WTC11 (cell line): ENCODE measurements at regions not wholly inside any gene's neighbourhood (a gene's known extent, or its start where the extent isn't known, plus 50 kb on each side); places are given as distances from the start of the nearest gene placed in this dataset.

Source experiments
- ATAC-seq: fragments of 200-7000 bp; cut with Tn5 transposase; 2 replicates; pipeline ENCODE4 v1.10.0; 2021; ENCODE audit warnings: mild to moderate bottlenecking, moderate library complexity
- CTCF ChIA-PET: fragments of 300-600 bp; sonication (Branson Sonifier 250); formaldehyde crosslinking; loops from one replicate; lab custom pipeline; 2021; ENCODE audit warnings: antibody characterized with exemption; lab: Charles Lee
- POLR2A ChIA-PET: fragments of 350-600 bp; sonication (Branson Sonifier 250); formaldehyde crosslinking; loops from one replicate; lab custom pipeline; 2021; ENCODE audit warnings: antibody characterized with exemption; lab: Charles Lee
- DNase-seq: peaks from one replicate; pipeline ENCODE4 v3.0.0; 2021; ENCODE audit warnings: low spot score
- H3K27ac Mint-ChIP-seq: 2 replicates; pipeline ENCODE4 v1.8.0; 2021; ENCODE audit warnings: mixed read lengths
- H3K27me3 Mint-ChIP-seq: 2 replicates; pipeline ENCODE4 v1.8.0; 2021; ENCODE audit warnings: low read depth, mild to moderate bottlenecking, moderate library complexity, mixed read lengths
- H3K36me3 Mint-ChIP-seq: 2 replicates; pipeline ENCODE4 v1.8.0; 2021; ENCODE audit warnings: mixed read lengths
- H3K4me1 Mint-ChIP-seq: 2 replicates; pipeline ENCODE4 v1.8.0; 2022; ENCODE audit warnings: mixed read lengths
- H3K4me3 Mint-ChIP-seq: 2 replicates; pipeline ENCODE4 v1.8.0; 2021; ENCODE audit warnings: mild to moderate bottlenecking, moderate library complexity, mixed read lengths
- H3K9me3 Mint-ChIP-seq: 2 replicates; pipeline ENCODE4 v1.8.0; 2021; ENCODE audit warnings: mixed read lengths
- ARID4B ChIP-seq: sonication (generic); formaldehyde crosslinking; IDR thresholded peaks from 2 replicates; pipeline ENCODE4 v1.8.0; 2023; ENCODE audit warnings: missing genetic modification reagents, mild to moderate bottlenecking, borderline replicate concordance
- CREM ChIP-seq: sonication (generic); formaldehyde crosslinking; IDR thresholded peaks from 2 replicates; pipeline ENCODE4 v1.8.1; 2022; ENCODE audit warnings: mild to moderate bottlenecking, missing genetic modification reagents, moderate library complexity
- ERG ChIP-seq: fragments of 250-450 bp; sonication (Bioruptor Pico); IDR thresholded peaks from 2 replicates; pipeline ENCODE4 v1.8.0; 2021; ENCODE audit warnings: mild to moderate bottlenecking
- FOXP4 ChIP-seq: sonication (generic); formaldehyde crosslinking; IDR thresholded peaks from 2 replicates; pipeline ENCODE4 v1.8.0; 2022; ENCODE audit warnings: mild to moderate bottlenecking, missing genetic modification reagents
- IRF2 ChIP-seq: sonication (generic); formaldehyde crosslinking; IDR thresholded peaks from 2 replicates; pipeline ENCODE4 v1.8.0; 2022; ENCODE audit warnings: low read depth, missing genetic modification reagents, borderline replicate concordance
- MLX ChIP-seq: sonication (generic); formaldehyde crosslinking; IDR thresholded peaks from 2 replicates; pipeline ENCODE4 v1.8.1; 2023; ENCODE audit warnings: mild to moderate bottlenecking, missing genetic modification reagents, moderate library complexity
- NFATC4 ChIP-seq: fragments of 250-450 bp; sonication (Bioruptor Pico); IDR thresholded peaks from 2 replicates; pipeline ENCODE4 v1.9.0; 2021; ENCODE audit warnings: mild to moderate bottlenecking
- PREB ChIP-seq: sonication (generic); formaldehyde crosslinking; IDR thresholded peaks from 2 replicates; pipeline ENCODE4 v1.8.1; 2022; ENCODE audit warnings: mild to moderate bottlenecking, missing genetic modification reagents, moderate library complexity, borderline replicate concordance
- SP1 ChIP-seq: sonication (generic); formaldehyde crosslinking; conservative IDR thresholded peaks from 2 replicates; pipeline ENCODE4 v1.8.1; 2022; ENCODE audit warnings: missing genetic modification reagents
- TEAD1 ChIP-seq: sonication (generic); formaldehyde crosslinking; IDR thresholded peaks from 2 replicates; pipeline ENCODE4 v1.8.0; 2022; ENCODE audit warnings: mild to moderate bottlenecking, missing genetic modification reagents
- TP53 ChIP-seq: sonication (generic); formaldehyde crosslinking; IDR thresholded peaks from 2 replicates; pipeline ENCODE4 v1.8.1; 2023; ENCODE audit warnings: mild to moderate bottlenecking, missing genetic modification reagents
- ZNF219 ChIP-seq: sonication (generic); formaldehyde crosslinking; IDR thresholded peaks from 2 replicates; pipeline ENCODE4 v1.8.0; 2023; ENCODE audit warnings: missing genetic modification reagents, mild to moderate bottlenecking, borderline replicate concordance
- ZNF232 ChIP-seq: sonication (generic); formaldehyde crosslinking; IDR thresholded peaks from 2 replicates; pipeline ENCODE4 v1.8.0; 2022; ENCODE audit warnings: mild to moderate bottlenecking, missing genetic modification reagents
- ZNF281 ChIP-seq: sonication (generic); formaldehyde crosslinking; IDR thresholded peaks from 2 replicates; pipeline ENCODE4 v1.8.0; 2023; ENCODE audit warnings: mild to moderate bottlenecking, missing genetic modification reagents
- ZNF396 ChIP-seq: fragments of 250-450 bp; sonication (Bioruptor Pico); IDR thresholded peaks from 2 replicates; pipeline ENCODE4 v1.8.0; 2021; ENCODE audit warnings: mild to moderate bottlenecking, moderate library complexity, borderline replicate concordance
- ZNF423 ChIP-seq: fragments of 250-450 bp; sonication (Bioruptor Pico); IDR thresholded peaks from 2 replicates; pipeline ENCODE4 v2.1.2; 2022; ENCODE audit warnings: mild to moderate bottlenecking, moderate library complexity
- ZNF512 ChIP-seq: sonication (generic); formaldehyde crosslinking; IDR thresholded peaks from 2 replicates; pipeline ENCODE4 v1.8.1; 2022; ENCODE audit warnings: missing genetic modification reagents, borderline replicate concordance
- ZNF671 ChIP-seq: fragments of 250-450 bp; sonication (Bioruptor Pico); IDR thresholded peaks from 2 replicates; pipeline ENCODE4 v1.8.0; 2021; ENCODE audit warnings: mild to moderate bottlenecking

GRCh38 chr12:45598336-45598735, 131.2 kb upstream of the ARID2 start (continued):
- TF ChIP-seq ERG (CRISPR knock-in tag), result no peak

GRCh38 chr12:45598761-45599160, 130.7 kb upstream of the ARID2 start:
- Mint-ChIP-seq H3K9me3 (peaks cover 11% of the 10 kb centered on the region), H3K27ac (no peak overlapping the region), H3K27me3 (no peaks in the 10 kb centered on the region), H3K4me1 (no peaks in the 10 kb centered on the region), H3K4me3 (no peak overlapping the region), H3K36me3 (no peaks in the 10 kb centered on the region)
- ATAC-seq (no peak), DNase-seq (no peak)
- ChIA-PET CTCF (no interaction called here), POLR2A (no interaction called here)
- TF ChIP-seq ZNF671 (CRISPR knock-in tag) (no peak), SP1 (CRISPR knock-in tag) (no peak), ZNF423 (CRISPR knock-in tag) (no peak), PREB (no peak), ZNF396 (no peak), ARID4B (CRISPR knock-in tag) (no peak), ZNF281 (CRISPR knock-in tag) (no peak), NFATC4 (CRISPR knock-in tag) (no peak), FOXP4 (CRISPR knock-in tag) (no peak), TEAD1 (CRISPR knock-in tag) (no peak), ZNF512 (no peak), TP53 (CRISPR knock-in tag) (no peak), ZNF219 (CRISPR knock-in tag) (no peak), MLX (CRISPR knock-in tag) (no peak), CREM (CRISPR knock-in tag) (no peak), IRF2 (CRISPR knock-in tag) (no peak), ZNF232 (CRISPR knock-in tag) (no peak)
